ENCODE measurements at regions not wholly inside any gene's neighbourhood (a gene's known extent, or its start where the extent isn't known, plus 50 kb on each side); places are given as distances from the start of the nearest gene placed in this dataset.

- H3K27ac ChIP-seq (ENCODE audit: insufficient read depth, low read length, poor library complexity, severe bottlenecking): no peak overlapping the region
- DNase-seq (no peak), ATAC-seq (ENCODE audit: low read depth in 2 of 2) (no peak)
- H3K9me3 Mint-ChIP-seq: peaks cover 0 to 5% (median 0%) of the 10 kb centered on the region in 7 donors
- H3K4me3 ChIP-seq (ENCODE audit: low read depth, low read length): no peak overlapping the region
- H3K36me3 ChIP-seq (ENCODE audit: control insufficient read depth, insufficient read depth, low read length): no peaks in the 10 kb centered on the region
- H3K4me3 Mint-ChIP-seq: no peak overlapping the region
- H3K4me1 Mint-ChIP-seq: no peaks in the 10 kb centered on the region
- H3K27me3 Mint-ChIP-seq: no peaks in the 10 kb centered on the region
- no peaks in the 10 kb centered on the region for H3K4me1 ChIP-seq (ENCODE audit: control insufficient read depth, insufficient read depth, low read length, poor library complexity, severe bottlenecking)
- no peaks in the 10 kb centered on the region for H3K27me3 ChIP-seq (ENCODE audit: control insufficient read depth, insufficient read depth, low read length)
- H3K9me3 ChIP-seq (ENCODE audit: control insufficient read depth in 2 of 2, low read length in 2 of 2): no peaks in the 10 kb centered on the region
- H3K36me3 Mint-ChIP-seq: no peaks in the 10 kb centered on the region
- no peak overlapping the region for H3K27ac Mint-ChIP-seq
Observed at GRCh38 chr16:52755396-52755795, 208.5 kb upstream of the TOX3 start.

- Mint-ChIP-seq H3K9me3 (peaks cover 0 to 5% (median 2%) of the 10 kb centered on the region in 7 donors), H3K4me3 (no peak overlapping the region), H3K4me1 (no peaks in the 10 kb centered on the region), H3K27ac (no peak overlapping the region), H3K27me3 (no peaks in the 10 kb centered on the region), H3K36me3 (no peaks in the 10 kb centered on the region)
- Histone ChIP-seq H3K9me3 (ENCODE audit: control insufficient read depth in 2 of 2, low read length in 2 of 2) (no peaks in the 10 kb centered on the region), H3K4me3 (ENCODE audit: low read depth, low read length) (no peak overlapping the region), H3K36me3 (ENCODE audit: control insufficient read depth, insufficient read depth, low read length) (no peaks in the 10 kb centered on the region), H3K27ac (ENCODE audit: insufficient read depth, low read length, poor library complexity, severe bottlenecking) (no peak overlapping the region), H3K4me1 (ENCODE audit: control insufficient read depth, insufficient read depth, low read length, poor library complexity, severe bottlenecking) (no peaks in the 10 kb centered on the region), H3K27me3 (ENCODE audit: control insufficient read depth, insufficient read depth, low read length) (no peaks in the 10 kb centered on the region)
- ATAC-seq (ENCODE audit: low read depth in 2 of 2): no peak
- no peak for DNase-seq
Observed at GRCh38 chr16:52751035-52751434, 204.1 kb upstream of the TOX3 start.

GRCh38 chr16:52748741-52749140 lies 201.8 kb upstream of the TOX3 start:
- Histone ChIP-seq H3K9me3 (ENCODE audit: control insufficient read depth in 2 of 2, low read length in 2 of 2) (no peaks in the 10 kb centered on the region), H3K4me1 (ENCODE audit: control insufficient read depth, insufficient read depth, low read length, poor library complexity, severe bottlenecking) (no peaks in the 10 kb centered on the region), H3K27ac (ENCODE audit: insufficient read depth, low read length, poor library complexity, severe bottlenecking) (no peak overlapping the region), H3K27me3 (ENCODE audit: control insufficient read depth, insufficient read depth, low read length) (no peaks in the 10 kb centered on the region), H3K4me3 (ENCODE audit: low read depth, low read length) (no peak overlapping the region), H3K36me3 (ENCODE audit: control insufficient read depth, insufficient read depth, low read length) (no peaks in the 10 kb centered on the region)
- Mint-ChIP-seq H3K4me3 (no peak overlapping the region), H3K36me3 (no peaks in the 10 kb centered on the region), H3K27ac (no peak overlapping the region), H3K4me1 (no peaks in the 10 kb centered on the region), H3K9me3 (peaks cover 0 to 5% (median 2%) of the 10 kb centered on the region in 7 donors), H3K27me3 (no peaks in the 10 kb centered on the region)
- ATAC-seq (ENCODE audit: low read depth in 2 of 2): no peak
- no peak for DNase-seq

- Histone ChIP-seq H3K9me3 (ENCODE audit: control insufficient read depth in 2 of 2, low read length in 2 of 2) (no peaks in the 10 kb centered on the region), H3K4me1 (ENCODE audit: control insufficient read depth, insufficient read depth, low read length, poor library complexity, severe bottlenecking) (no peaks in the 10 kb centered on the region), H3K4me3 (ENCODE audit: low read depth, low read length) (no peak overlapping the region), H3K27me3 (ENCODE audit: control insufficient read depth, insufficient read depth, low read length) (no peaks in the 10 kb centered on the region), H3K27ac (ENCODE audit: insufficient read depth, low read length, poor library complexity, severe bottlenecking) (no peak overlapping the region), H3K36me3 (ENCODE audit: control insufficient read depth, insufficient read depth, low read length) (no peaks in the 10 kb centered on the region)
- Mint-ChIP-seq H3K4me3 (no peak overlapping the region), H3K27me3 (no peaks in the 10 kb centered on the region), H3K27ac (no peak overlapping the region), H3K9me3 (peaks cover 0 to 5% (median 2%) of the 10 kb centered on the region in 7 donors), H3K36me3 (no peaks in the 10 kb centered on the region), H3K4me1 (no peaks in the 10 kb centered on the region)
- ATAC-seq (ENCODE audit: low read depth in 2 of 2) (no peak), DNase-seq (no peak)
Observed at GRCh38 chr16:52747088-52747595, 200.2 kb upstream of the TOX3 start.

GRCh38 chr16:52743707-52744106 lies 196.8 kb upstream of the TOX3 start:
- no peaks in the 10 kb centered on the region for H3K4me1 ChIP-seq (ENCODE audit: control insufficient read depth, insufficient read depth, low read length, poor library complexity, severe bottlenecking)
- no peaks in the 10 kb centered on the region for H3K9me3 ChIP-seq (ENCODE audit: control insufficient read depth in 2 of 2, low read length in 2 of 2)
- H3K4me1 Mint-ChIP-seq: no peaks in the 10 kb centered on the region
- H3K27ac Mint-ChIP-seq: no peak overlapping the region
- no peaks in the 10 kb centered on the region for H3K27me3 ChIP-seq (ENCODE audit: control insufficient read depth, insufficient read depth, low read length)
- no peak overlapping the region for H3K4me3 ChIP-seq (ENCODE audit: low read depth, low read length)
- H3K27me3 Mint-ChIP-seq: no peaks in the 10 kb centered on the region
- no peak overlapping the region for H3K27ac ChIP-seq (ENCODE audit: insufficient read depth, low read length, poor library complexity, severe bottlenecking)
- DNase-seq: no peak
- peaks cover 0 to 6% (median 4%) of the 10 kb centered on the region in 7 donors for H3K9me3 Mint-ChIP-seq
- H3K4me3 Mint-ChIP-seq: no peak overlapping the region
- ATAC-seq (ENCODE audit: low read depth in 2 of 2): no peak
- H3K36me3 ChIP-seq (ENCODE audit: control insufficient read depth, insufficient read depth, low read length): no peaks in the 10 kb centered on the region
- H3K36me3 Mint-ChIP-seq: no peaks in the 10 kb centered on the region

- Histone ChIP-seq H3K9me3 (ENCODE audit: control insufficient read depth in 2 of 2, low read length in 2 of 2) (no peaks in the 10 kb centered on the region), H3K36me3 (ENCODE audit: control insufficient read depth, insufficient read depth, low read length) (no peaks in the 10 kb centered on the region), H3K4me3 (ENCODE audit: low read depth, low read length) (no peak overlapping the region), H3K4me1 (ENCODE audit: control insufficient read depth, insufficient read depth, low read length, poor library complexity, severe bottlenecking) (no peaks in the 10 kb centered on the region), H3K27me3 (ENCODE audit: control insufficient read depth, insufficient read depth, low read length) (no peaks in the 10 kb centered on the region), H3K27ac (ENCODE audit: insufficient read depth, low read length, poor library complexity, severe bottlenecking) (no peak overlapping the region)
- no peak for DNase-seq
- H3K27ac Mint-ChIP-seq: no peak overlapping the region
- no peaks in the 10 kb centered on the region for H3K4me1 Mint-ChIP-seq
- no peak for ATAC-seq (ENCODE audit: low read depth in 2 of 2)
- H3K36me3 Mint-ChIP-seq: no peaks in the 10 kb centered on the region
- H3K4me3 Mint-ChIP-seq: no peak overlapping the region
- peaks cover 0 to 10% (median 5%) of the 10 kb centered on the region in 7 donors for H3K9me3 Mint-ChIP-seq
- H3K27me3 Mint-ChIP-seq: no peaks in the 10 kb centered on the region
Observed at GRCh38 chr16:52742608-52743170, 195.7 kb upstream of the TOX3 start.

- Mint-ChIP-seq H3K9me3 (peaks cover 0 to 9% (median 3%) of the 10 kb centered on the region in 7 donors), H3K4me3 (no peak overlapping the region), H3K27me3 (no peaks in the 10 kb centered on the region), H3K4me1 (no peaks in the 10 kb centered on the region), H3K27ac (no peak overlapping the region), H3K36me3 (no peaks in the 10 kb centered on the region)
- ATAC-seq (ENCODE audit: low read depth in 2 of 2): no peak
- Histone ChIP-seq H3K4me3 (ENCODE audit: low read depth, low read length) (no peak overlapping the region), H3K27me3 (ENCODE audit: control insufficient read depth, insufficient read depth, low read length) (no peaks in the 10 kb centered on the region), H3K9me3 (ENCODE audit: control insufficient read depth in 2 of 2, low read length in 2 of 2) (no peaks in the 10 kb centered on the region), H3K36me3 (ENCODE audit: control insufficient read depth, insufficient read depth, low read length) (no peaks in the 10 kb centered on the region), H3K27ac (ENCODE audit: insufficient read depth, low read length, poor library complexity, severe bottlenecking) (no peak overlapping the region), H3K4me1 (ENCODE audit: control insufficient read depth, insufficient read depth, low read length, poor library complexity, severe bottlenecking) (no peaks in the 10 kb centered on the region)
- no peak for DNase-seq
Observed at GRCh38 chr16:52742052-52742451, 195.1 kb upstream of the TOX3 start.

GRCh38 chr16:52741351-52741750 lies 194.4 kb upstream of the TOX3 start:
- Histone ChIP-seq H3K4me1 (ENCODE audit: control insufficient read depth, insufficient read depth, low read length, poor library complexity, severe bottlenecking) (no peaks in the 10 kb centered on the region), H3K27ac (ENCODE audit: insufficient read depth, low read length, poor library complexity, severe bottlenecking) (no peak overlapping the region), H3K27me3 (ENCODE audit: control insufficient read depth, insufficient read depth, low read length) (no peaks in the 10 kb centered on the region), H3K36me3 (ENCODE audit: control insufficient read depth, insufficient read depth, low read length) (no peaks in the 10 kb centered on the region), H3K9me3 (ENCODE audit: control insufficient read depth in 2 of 2, low read length in 2 of 2) (no peaks in the 10 kb centered on the region), H3K4me3 (ENCODE audit: low read depth, low read length) (no peak overlapping the region)
- H3K4me1 Mint-ChIP-seq: no peaks in the 10 kb centered on the region
- peaks cover 0 to 9% (median 3%) of the 10 kb centered on the region in 7 donors for H3K9me3 Mint-ChIP-seq
- no peak overlapping the region for H3K27ac Mint-ChIP-seq
- ATAC-seq (ENCODE audit: low read depth in 2 of 2): no peak
- H3K4me3 Mint-ChIP-seq: no peak overlapping the region
- no peaks in the 10 kb centered on the region for H3K36me3 Mint-ChIP-seq
- no peaks in the 10 kb centered on the region for H3K27me3 Mint-ChIP-seq
- DNase-seq: no peak

All from CD4-positive, CD25-positive, alpha-beta regulatory T cell (primary cell).